Gastrocnemius medialis (tissue), 4 donors: ENCODE measurements at regions not wholly inside any gene's neighbourhood (a gene's known extent, or its start where the extent isn't known, plus 50 kb on each side); places are given as distances from the start of the nearest gene placed in this dataset.

Experiments
- ATAC-seq, 2 donors: fragments of 150-250 bp; one replicate each; pipeline ENCODE4 v1.9.1; 2016
- DNase-seq, 2 donors: peaks; one replicate each; pipeline ENCODE4 v3.0.0-alpha.2; 2019
- H3K27ac ChIP-seq, 4 donors: fragments of 200-600 bp; sonication (generic); 1 replicate in 1 of 4; 2 replicates in 3 of 4; pipeline ENCODE4 v1.5.1; 2016 to 2018; ENCODE audit warnings: mild to moderate bottlenecking in 2 of 4, moderate library complexity in 1 of 4
- H3K27me3 ChIP-seq, 3 donors: fragments of 200-600 bp; sonication (generic) in 2 of 3; 1 replicate in 1 of 3; 2 replicates in 2 of 3; pipeline versions ENCODE4 v1.5.1 to v1.6.0; 2016 to 2019; ENCODE audit warnings: mild to moderate bottlenecking in 1 of 3, moderate library complexity in 1 of 3
- H3K36me3 ChIP-seq, 2 donors: fragments of 200-600 bp; sonication (generic) in 1 of 2; one replicate each; pipeline ENCODE4 v1.5.1; 2017 to 2018
- H3K4me1 ChIP-seq, 2 donors: fragments of 200-600 bp; sonication (generic) in 1 of 2; one replicate each; pipeline ENCODE4 v1.5.1; 2016 to 2017; ENCODE audit warnings: mild to moderate bottlenecking in 2 of 2
- H3K4me3 ChIP-seq, 4 donors: fragments of 200-600 bp; sonication (generic) in 3 of 4; 1 replicate in 1 of 4; 2 replicates in 3 of 4; pipeline ENCODE4 v1.5.1; 2016 to 2019; ENCODE audit warnings: mild to moderate bottlenecking in 2 of 4
- H3K9me3 ChIP-seq, 3 donors: fragments of 200-600 bp; sonication (generic) in 2 of 3; 1 replicate in 1 of 3; 2 replicates in 2 of 3; pipeline ENCODE4 v1.5.1; 2016 to 2019
- CTCF ChIP-seq, 5 experiments: fragments of 450-650 bp in 3 of 5; fragments of 200-600 bp in 2 of 5; sonication (generic) in 2 of 5; IDR thresholded peaks in 4 of 5; conservative IDR thresholded peaks in 1 of 5; 1 replicate in 4 of 5; 2 replicates in 1 of 5; pipeline ENCODE4 v1.5.1; 2016 to 2019; ENCODE audit warnings: antibody characterized with exemption in 5 of 5, mild to moderate bottlenecking in 3 of 5, moderate library complexity in 3 of 5
- POLR2A ChIP-seq, 2 donors: fragments of 450-650 bp; IDR thresholded peaks; one replicate each; pipeline ENCODE4 v1.6.1; 2017; ENCODE audit warnings: antibody characterized with exemption in 2 of 2, mild to moderate bottlenecking in 2 of 2, moderate library complexity in 2 of 2
- in situ Hi-C, 4 donors: fragments of 200-750 bp; cut with MboI; loops; one replicate each; pipeline versions ENCODE4 v1.15.0 to v1.8.0; 2017; ENCODE audit warnings: low sequenced_read_pairs in 4 of 4
- intact Hi-C: fragments of 100-400 bp; cut with DNase I; formaldehyde crosslinking; loops from one replicate; pipeline ENCODE4 v1.15.1; 2023; ENCODE audit warnings: low total_unique reads

- Histone ChIP-seq H3K4me1 (no peaks in the 10 kb centered on the region), H3K9me3 (no peaks in the 10 kb centered on the region), H3K27me3 (no peaks in the 10 kb centered on the region), H3K27ac (no peak overlapping the region), H3K36me3 (no peaks in the 10 kb centered on the region), H3K4me3 (no peak overlapping the region)
- TF ChIP-seq POLR2A (IDR thresholded peaks at IDR 0.05) (no peak), CTCF (IDR thresholded peaks at IDR 0.05 in 4 of 5, conservative IDR thresholded peaks at IDR 0.05 in 1 of 5) (no peak)
- in situ Hi-C loops = no loop called here
- DNase-seq (no peak), ATAC-seq (no peak)
- intact Hi-C loops = no loop called here
Measured at GRCh38 chr17:63095879-63096278, 129.8 kb downstream of the TANC2 start.

- intact Hi-C loops = no loop called here
- no peak overlapping the region for H3K27ac ChIP-seq
- no peak overlapping the region for H3K4me3 ChIP-seq
- H3K9me3 ChIP-seq = no peaks in the 10 kb centered on the region
- no peak for TF ChIP-seq POLR2A (IDR thresholded peaks at IDR 0.05)
- TF ChIP-seq CTCF (IDR thresholded peaks at IDR 0.05 in 4 of 5, conservative IDR thresholded peaks at IDR 0.05 in 1 of 5) = no peak
- no peaks in the 10 kb centered on the region for H3K4me1 ChIP-seq
- in situ Hi-C loops = no loop called here
- no peak for DNase-seq
- H3K36me3 ChIP-seq = no peaks in the 10 kb centered on the region
- ATAC-seq = no peak
- H3K27me3 ChIP-seq = no peaks in the 10 kb centered on the region
Measured at GRCh38 chr17:63096426-63096825, 130.4 kb downstream of the TANC2 start.

- Histone ChIP-seq H3K4me1 (no peaks in the 10 kb centered on the region), H3K27ac (no peak overlapping the region)
- in situ Hi-C loops = no loop called here
Measured at GRCh38 chr17:63099425-63099824, 133.4 kb downstream of the TANC2 start.

GRCh38 chr17:63102034-63102433, 136.0 kb downstream of the TANC2 start:
- intact Hi-C loops = no loop called here
- no peak for TF ChIP-seq CTCF (IDR thresholded peaks at IDR 0.05 in 4 of 5, conservative IDR thresholded peaks at IDR 0.05 in 1 of 5)
- TF ChIP-seq POLR2A (IDR thresholded peaks at IDR 0.05) = no peak
- H3K9me3 ChIP-seq = no peaks in the 10 kb centered on the region
- H3K36me3 ChIP-seq = no peaks in the 10 kb centered on the region
- H3K4me1 ChIP-seq = no peaks in the 10 kb centered on the region
- H3K27me3 ChIP-seq = no peaks in the 10 kb centered on the region
- H3K4me3 ChIP-seq = no peak overlapping the region
- ATAC-seq = no peak
- in situ Hi-C loops = loop anchor here in 1 of 4 donors (25.0 kb wide), 1 partner anchor 110 kb away; no protein-coding TSS in a partner anchor
- H3K27ac ChIP-seq = no peak overlapping the region
- DNase-seq = no peak

More at GRCh38 chr17:63099425-63099824, 133.4 kb downstream of the TANC2 start:
- Histone ChIP-seq H3K4me3 (no peak overlapping the region), H3K36me3 (no peaks in the 10 kb centered on the region), H3K9me3 (no peaks in the 10 kb centered on the region), H3K27me3 (no peaks in the 10 kb centered on the region)
- intact Hi-C loops = no loop called here
- no peak for ATAC-seq
- no peak for DNase-seq
- TF ChIP-seq POLR2A (IDR thresholded peaks at IDR 0.05) (no peak), CTCF (IDR thresholded peaks at IDR 0.05 in 4 of 5, conservative IDR thresholded peaks at IDR 0.05 in 1 of 5) (no peak)

GRCh38 chr17:63106050-63106449, 140.0 kb downstream of the TANC2 start:
- no peak overlapping the region for H3K27ac ChIP-seq
- no peak for TF ChIP-seq POLR2A (IDR thresholded peaks at IDR 0.05)
- no peak for TF ChIP-seq CTCF (IDR thresholded peaks at IDR 0.05 in 4 of 5, conservative IDR thresholded peaks at IDR 0.05 in 1 of 5)

More at GRCh38 chr17:63106050-63106449, 140.0 kb downstream of the TANC2 start:
- intact Hi-C loops (no loop called here), in situ Hi-C loops (loop anchor here in 1 of 4 donors (25.0 kb wide), 1 partner anchor 106 kb away; no protein-coding TSS in a partner anchor)
- Histone ChIP-seq H3K4me1 (no peaks in the 10 kb centered on the region), H3K27me3 (no peaks in the 10 kb centered on the region), H3K36me3 (no peaks in the 10 kb centered on the region), H3K4me3 (no peak overlapping the region), H3K9me3 (no peaks in the 10 kb centered on the region)
- no peak for DNase-seq
- no peak for ATAC-seq
